ENCODE measurements at regions not wholly inside any gene's neighbourhood (a gene's known extent, or its start where the extent isn't known, plus 50 kb on each side); places are given as distances from the start of the nearest gene placed in this dataset.

GRCh38 chr2:204365811-204366210, 179.5 kb upstream of the PARD3B start:
- ATAC-seq (no peak), FAIRE-seq (no peak), DNase-seq (ENCODE audit: low read depth in 1 of 2, low spot score in 1 of 2) (no peak)
- Histone ChIP-seq H3K9me3 (no peaks in the 10 kb centered on the region), H3K4me3 (no peak overlapping the region), H3K4me1 (no peaks in the 10 kb centered on the region), H3K27ac (no peak overlapping the region), H3K4me2 (no peak overlapping the region)
- POLR2A ChIA-PET: no interaction called here
- no peak for TF ChIP-seq EHF (CRISPR knock-in tag; IDR thresholded peaks at IDR 0.05)
- WGBS (ENCODE audit: missing lambda C conversion rate): 57% methylated on average over 4 of the region's 4 CpGs
- CTCF ChIA-PET: no interaction called here

GRCh38 chr2:204367466-204367865, 177.8 kb upstream of the PARD3B start:
- Histone ChIP-seq H3K27ac (no peak overlapping the region), H3K4me2 (no peak overlapping the region), H3K9me3 (no peaks in the 10 kb centered on the region), H3K4me1 (no peaks in the 10 kb centered on the region), H3K4me3 (no peak overlapping the region)
- TF ChIP-seq HDAC2 (IDR thresholded peaks at IDR 0.05): no peak
- TF ChIP-seq ELK1 (IDR thresholded peaks at IDR 0.05; ENCODE audit: low read depth, low read length): no peak
- TF ChIP-seq JUN (IDR thresholded peaks at IDR 0.05): no peak
- no peak for TF ChIP-seq MYC (IDR thresholded peaks at IDR 0.05; ENCODE audit: borderline replicate concordance, low read length)
- TF ChIP-seq HOXB13 (CRISPR knock-in tag; IDR thresholded peaks at IDR 0.05; ENCODE audit: low read depth): no peak
- no peak for TF ChIP-seq NR3C1 (IDR thresholded peaks at IDR 0.05)
- no peak for TF ChIP-seq CEBPB (IDR thresholded peaks at IDR 0.05)
- no peak for TF ChIP-seq BHLHE40 (IDR thresholded peaks at IDR 0.05; ENCODE audit: low read depth, low read length)
- TF ChIP-seq E2F6 (IDR thresholded peaks at IDR 0.05; ENCODE audit: borderline replicate concordance, low read depth): no peak
- TF ChIP-seq HOXA7 (CRISPR knock-in tag; IDR thresholded peaks at IDR 0.05): no peak
- no peak for TF ChIP-seq CBX2 (IDR thresholded peaks at IDR 0.05; ENCODE audit: borderline replicate concordance, low read depth)
- no peak for TF ChIP-seq HOXB5 (CRISPR knock-in tag; IDR thresholded peaks at IDR 0.05)
- no peak for TF ChIP-seq NFE2L2 (conservative IDR thresholded peaks at IDR 0.05; ENCODE audit: low read length)
- TF ChIP-seq JUNB (IDR thresholded peaks at IDR 0.05): no peak
- no peak for TF ChIP-seq TFCP2L1 (CRISPR knock-in tag; IDR thresholded peaks at IDR 0.05)
- TF ChIP-seq RAD21 (conservative IDR thresholded peaks at IDR 0.05 in 1 of 2, IDR thresholded peaks at IDR 0.05 in 1 of 2): no peak
- TF ChIP-seq RFX5 (IDR thresholded peaks at IDR 0.05): no peak
- no peak for TF ChIP-seq PBX3 (IDR thresholded peaks at IDR 0.05)
- no peak for TF ChIP-seq RCOR1 (IDR thresholded peaks at IDR 0.05; ENCODE audit: low read depth, low read length)
- no peak for TF ChIP-seq CTCF (IDR thresholded peaks at IDR 0.05)
- WGBS (ENCODE audit: missing lambda C conversion rate): 39% methylated on average over 5 of the region's 5 CpGs
- ATAC-seq (no peak), DNase-seq (ENCODE audit: low read depth in 1 of 2, low spot score in 1 of 2) (no peak), FAIRE-seq (no peak)
- CTCF ChIA-PET: no interaction called here
- POLR2A ChIA-PET: no interaction called here

GRCh38 chr2:204370172-204370718, 175.0 kb upstream of the PARD3B start:
- POLR2A ChIA-PET: no interaction called here
- no peak overlapping the region for H3K4me2 ChIP-seq
- WGBS (ENCODE audit: missing lambda C conversion rate): 50% methylated on average over 4 of the region's 4 CpGs
- H3K9me3 ChIP-seq: no peaks in the 10 kb centered on the region
- no peaks in the 10 kb centered on the region for H3K4me1 ChIP-seq
- no peak for FAIRE-seq
- CTCF ChIA-PET: no interaction called here
- no peak for TF ChIP-seq MYC (IDR thresholded peaks at IDR 0.05; ENCODE audit: borderline replicate concordance, low read length)
- TF ChIP-seq HOXB13 (CRISPR knock-in tag; IDR thresholded peaks at IDR 0.05; ENCODE audit: low read depth): no peak
- TF ChIP-seq RCOR1 (IDR thresholded peaks at IDR 0.05; ENCODE audit: low read depth, low read length): no peak
- no peak for TF ChIP-seq ZFP36 (IDR thresholded peaks at IDR 0.05; ENCODE audit: borderline replicate concordance, partially characterized antibody)
- no peak for TF ChIP-seq EHMT2 (IDR thresholded peaks at IDR 0.05; ENCODE audit: low read depth)
- TF ChIP-seq RARB (CRISPR knock-in tag; IDR thresholded peaks at IDR 0.05): no peak
- TF ChIP-seq E2F6 (IDR thresholded peaks at IDR 0.05; ENCODE audit: borderline replicate concordance, low read depth): no peak
- no peak for TF ChIP-seq JUN (IDR thresholded peaks at IDR 0.05)
- TF ChIP-seq ZC3H11A (IDR thresholded peaks at IDR 0.05): no peak
- no peak for TF ChIP-seq NPAS2 (CRISPR knock-in tag; IDR thresholded peaks at IDR 0.05; ENCODE audit: borderline replicate concordance)
- no peak for TF ChIP-seq PHF8 (IDR thresholded peaks at IDR 0.05; ENCODE audit: borderline replicate concordance, low read depth)
- no peak for TF ChIP-seq TFCP2L1 (CRISPR knock-in tag; IDR thresholded peaks at IDR 0.05)
- TF ChIP-seq ZNF302 (CRISPR knock-in tag; IDR thresholded peaks at IDR 0.05): no peak
- DNase-seq (ENCODE audit: low read depth in 1 of 2, low spot score in 1 of 2): no peak
- H3K27ac ChIP-seq: no peak overlapping the region
- ATAC-seq: no peak
- no peak overlapping the region for H3K4me3 ChIP-seq
